Skeletal muscle cell (primary cell): ENCODE measurements at regions not wholly inside any gene's neighbourhood (a gene's known extent, or its start where the extent isn't known, plus 50 kb on each side); places are given as distances from the start of the nearest gene placed in this dataset.
A peak's percentile ranks its signal among the peaks of the same experiment; 100 is the strongest.

Source experiments
- DNase-seq: peaks from one replicate; pipeline ENCODE4 v3.0.0-alpha.2; 2010; ENCODE audit warnings: low read depth
- H3K4me3 ChIP-seq: 2 replicates; pipeline ENCODE4 v1.5.1; 2011; ENCODE audit warnings: low read depth, mild to moderate bottlenecking, control low read depth, low read length, moderate library complexity

GRCh38 chr3:70899816-70900215, 587.4 kb upstream of the MDFIC2 start:
- no peak for DNase-seq
- no peak overlapping the region for H3K4me3 ChIP-seq

DNA sequence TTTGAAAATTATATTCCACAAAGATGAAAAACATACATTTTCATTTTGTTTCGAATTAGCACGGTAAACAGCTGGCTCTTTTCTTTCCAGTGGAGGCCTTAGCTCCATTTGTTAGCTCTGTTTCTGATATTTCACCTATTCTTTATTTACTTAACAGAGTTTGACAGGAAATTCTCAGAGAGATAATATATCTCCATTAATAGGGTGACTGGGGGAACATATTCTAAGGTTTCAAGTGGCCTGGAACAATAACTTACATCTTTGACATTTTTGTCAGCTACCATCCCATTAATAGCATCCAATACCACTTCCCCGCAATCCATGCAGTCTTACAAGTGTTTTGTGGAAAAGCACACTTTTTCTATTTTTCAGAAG, 577.6 kb upstream of the MDFIC2 start:
- DNase-seq: no peak
- H3K4me3 ChIP-seq: no peak overlapping the region

DNA sequence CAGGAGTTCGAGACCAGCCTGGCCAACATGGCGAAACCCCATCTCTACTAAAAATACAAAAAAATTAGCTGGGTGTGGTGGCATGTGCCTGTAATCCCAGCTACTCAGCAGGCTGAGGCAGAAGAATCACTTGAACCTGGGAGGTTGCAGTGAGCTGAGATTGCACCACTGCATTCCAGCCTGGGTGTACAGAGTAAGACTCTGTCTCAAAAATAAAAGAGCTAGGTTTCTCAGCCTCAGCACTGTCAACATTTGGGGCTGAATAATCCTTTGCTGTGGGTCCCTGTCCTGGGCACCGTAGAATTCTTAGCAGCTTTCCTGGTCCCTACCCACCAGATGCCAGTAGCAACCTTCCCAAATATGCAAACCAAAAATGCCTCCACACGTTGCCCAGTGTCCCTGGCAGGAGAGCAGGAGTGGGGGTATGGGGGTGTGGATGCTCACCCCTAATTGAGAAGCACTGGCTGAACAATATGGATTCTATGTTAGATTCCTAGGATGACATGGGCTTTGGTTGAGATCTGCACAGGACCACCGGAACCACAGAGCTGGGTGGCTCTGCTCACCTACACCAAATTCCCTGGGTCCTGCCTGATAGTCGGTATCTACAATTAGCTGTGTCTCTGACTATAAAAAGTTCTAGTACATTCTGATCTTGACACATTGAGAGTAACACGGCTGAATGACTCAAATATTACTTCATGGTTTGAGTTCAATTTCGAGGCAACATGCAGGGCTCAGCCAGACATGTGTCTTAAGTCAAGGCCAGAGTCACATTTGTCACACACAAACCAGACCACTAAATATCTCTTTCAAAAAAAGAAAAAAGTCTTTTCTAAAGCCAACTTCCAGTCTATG, 577.0 kb upstream of the MDFIC2 start:
- DNase-seq: peak; percentile 27
- no peak overlapping the region for H3K4me3 ChIP-seq

GRCh38 chr3:70885636-70886035, 573.2 kb upstream of the MDFIC2 start:
- DNase-seq: no peak
- H3K4me3 ChIP-seq: no peak overlapping the region

GRCh38 chr3:70882104-70882503, 569.7 kb upstream of the MDFIC2 start:
- DNase-seq: no peak
- no peak overlapping the region for H3K4me3 ChIP-seq

- no peak for DNase-seq
- no peak overlapping the region for H3K4me3 ChIP-seq
These were observed 568.0 kb upstream of the MDFIC2 start for GRCh38 chr3:70880421-70880820.

GRCh38 chr3:70876154-70876553, 563.7 kb upstream of the MDFIC2 start:
- H3K4me3 ChIP-seq: no peak overlapping the region
- DNase-seq: no peak

GRCh38 chr3:70874196-70874595, 561.8 kb upstream of the MDFIC2 start:
- no peak overlapping the region for H3K4me3 ChIP-seq
- DNase-seq: no peak

DNA sequence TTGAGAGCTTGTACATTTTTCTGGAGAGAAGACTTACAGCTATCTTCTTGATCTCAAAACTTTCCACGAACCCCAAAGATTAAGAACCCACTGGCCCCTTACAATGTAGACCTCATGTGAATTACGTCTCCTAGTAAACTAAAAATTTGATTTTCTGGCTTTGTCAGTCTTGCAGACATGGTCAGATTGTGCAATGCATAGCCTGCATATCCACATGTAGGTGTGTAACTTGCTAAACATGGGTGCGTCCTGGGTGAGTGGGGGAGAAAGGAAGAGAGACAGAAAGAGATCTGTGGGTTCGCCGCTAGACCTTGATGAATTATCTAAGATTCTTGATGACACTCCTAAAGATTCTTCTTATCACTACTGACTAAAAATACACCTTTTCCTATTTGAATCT, 561.2 kb upstream of the MDFIC2 start:
- DNase-seq: no peak

DNA sequence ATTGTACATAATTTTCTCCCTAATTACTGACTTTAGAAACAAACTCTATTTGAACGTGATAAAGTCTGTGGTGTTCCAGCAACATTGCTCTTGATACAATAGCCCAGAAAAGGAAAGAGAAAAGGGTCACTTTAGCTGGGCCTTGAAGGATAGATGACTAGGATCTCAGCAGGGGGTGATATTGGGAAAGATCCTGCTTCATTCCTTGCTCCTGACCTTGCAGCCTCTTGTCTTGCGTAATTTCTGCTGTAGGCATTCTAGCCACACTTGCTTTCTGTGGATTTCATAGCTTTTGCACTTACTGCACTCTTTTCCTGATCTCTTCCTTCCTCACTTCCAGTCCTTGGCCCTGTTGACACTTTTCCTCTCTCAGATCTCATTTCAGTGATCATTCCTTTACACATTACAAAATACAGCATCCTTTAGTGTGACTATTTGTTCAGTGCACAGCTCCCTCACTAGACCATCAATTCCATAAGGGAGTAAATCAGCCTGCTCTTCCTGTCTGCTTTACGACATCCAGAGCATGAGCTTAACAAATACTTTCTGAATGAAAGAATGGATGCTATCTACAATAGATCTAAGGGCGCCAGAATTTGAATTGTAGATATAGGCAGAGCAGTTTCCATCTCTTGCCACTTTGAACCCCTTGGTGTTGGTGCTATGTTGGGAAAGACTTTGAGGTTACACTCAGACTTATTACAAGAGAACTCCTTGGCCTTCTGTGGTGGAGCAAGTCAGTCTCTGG, 559.6 kb upstream of the MDFIC2 start:
- H3K4me3 ChIP-seq: no peak overlapping the region
- DNase-seq: peak; percentile 97

More for the DNA sequence above, 561.2 kb upstream of the MDFIC2 start:
- H3K4me3 ChIP-seq: no peak overlapping the region

DNA sequence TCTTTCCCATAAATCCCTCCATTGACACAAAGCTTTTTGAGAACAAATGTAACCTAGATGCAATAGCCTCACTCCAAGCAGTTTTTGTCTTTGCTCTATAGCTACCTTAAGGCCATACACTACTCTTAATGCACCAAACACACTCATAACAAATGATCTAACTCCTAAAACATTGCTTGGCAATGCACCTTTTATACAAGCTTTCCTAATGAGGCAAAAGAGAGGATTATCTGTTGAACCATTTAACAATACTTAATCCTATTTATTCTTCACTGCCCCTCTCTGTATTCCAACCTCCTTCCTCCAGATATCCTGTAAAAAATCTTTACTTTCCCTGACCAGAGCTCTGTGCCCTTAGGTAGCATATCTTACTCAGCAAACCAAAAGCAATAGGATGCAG, 558.1 kb upstream of the MDFIC2 start:
- no peak overlapping the region for H3K4me3 ChIP-seq
- DNase-seq: no peak

DNA sequence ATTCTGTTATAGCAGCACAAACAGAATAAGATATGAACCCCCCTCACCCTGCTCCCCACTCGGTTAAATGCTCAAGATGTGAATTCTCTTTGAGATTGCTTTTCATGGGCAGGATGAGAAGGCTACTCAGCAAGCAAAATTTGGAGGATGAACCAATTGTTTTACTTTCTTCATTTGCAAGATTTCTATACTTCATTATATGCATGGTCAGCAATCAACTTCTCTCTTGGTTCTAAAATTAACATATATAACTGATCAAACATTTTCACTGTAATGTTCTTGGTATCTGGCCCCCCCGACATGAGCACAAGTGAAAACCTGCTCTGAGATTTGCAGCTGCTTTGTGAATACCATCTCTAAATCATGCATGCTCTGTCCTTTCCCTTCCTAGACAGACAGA, 556.1 kb upstream of the MDFIC2 start:
- no peak overlapping the region for H3K4me3 ChIP-seq
- no peak for DNase-seq

DNA sequence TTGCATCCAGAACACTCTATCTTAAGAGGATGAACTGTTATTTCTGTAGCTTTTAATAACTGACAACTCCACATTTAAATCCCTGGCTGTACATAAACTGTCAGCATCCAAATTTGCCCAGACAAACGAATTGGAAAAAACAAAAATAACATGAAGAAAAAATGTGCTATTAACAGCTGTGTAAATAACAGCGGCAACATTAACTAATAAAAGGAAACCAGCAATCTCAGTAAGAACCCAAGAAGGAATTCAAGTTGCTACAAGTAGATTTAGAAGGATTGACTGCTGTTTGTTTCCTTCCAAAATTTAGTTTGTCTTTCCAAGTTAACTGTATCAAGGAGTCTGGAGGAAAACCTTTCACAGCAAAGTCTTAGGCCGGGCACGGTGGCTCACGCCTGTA, 550.6 kb upstream of the MDFIC2 start:
- H3K4me3 ChIP-seq: no peak overlapping the region
- no peak for DNase-seq

DNA sequence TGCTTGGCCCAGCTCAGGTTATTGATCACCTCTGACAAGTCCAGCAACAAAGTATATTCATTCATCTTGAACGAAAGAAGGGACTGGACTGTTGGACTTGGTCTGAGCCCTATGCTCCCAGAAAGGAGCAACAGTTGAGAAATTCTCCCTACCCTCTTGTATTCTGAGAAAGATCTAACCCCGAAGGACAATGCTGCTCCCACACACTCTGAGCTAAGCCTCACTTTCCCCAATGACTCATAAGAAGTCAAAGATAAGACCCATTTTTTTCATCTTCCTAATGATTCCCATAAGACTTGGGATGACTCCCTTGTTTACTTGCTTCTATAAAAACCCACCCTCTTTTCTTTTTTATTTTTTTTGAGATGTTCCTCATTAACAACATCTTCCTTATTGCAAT, 549.4 kb upstream of the MDFIC2 start:
- no peak overlapping the region for H3K4me3 ChIP-seq
- DNase-seq: peak; percentile 76

GRCh38 chr3:70861234-70861633, 548.8 kb upstream of the MDFIC2 start:
- DNase-seq: peak; percentile 74
- no peak overlapping the region for H3K4me3 ChIP-seq

- no peak for DNase-seq
- no peak overlapping the region for H3K4me3 ChIP-seq
These were observed 545.5 kb upstream of the MDFIC2 start for GRCh38 chr3:70857916-70858315.

- DNase-seq: peak; percentile 88
- no peak overlapping the region for H3K4me3 ChIP-seq
These were observed 544.1 kb upstream of the MDFIC2 start for GRCh38 chr3:70856414-70857162.

DNA sequence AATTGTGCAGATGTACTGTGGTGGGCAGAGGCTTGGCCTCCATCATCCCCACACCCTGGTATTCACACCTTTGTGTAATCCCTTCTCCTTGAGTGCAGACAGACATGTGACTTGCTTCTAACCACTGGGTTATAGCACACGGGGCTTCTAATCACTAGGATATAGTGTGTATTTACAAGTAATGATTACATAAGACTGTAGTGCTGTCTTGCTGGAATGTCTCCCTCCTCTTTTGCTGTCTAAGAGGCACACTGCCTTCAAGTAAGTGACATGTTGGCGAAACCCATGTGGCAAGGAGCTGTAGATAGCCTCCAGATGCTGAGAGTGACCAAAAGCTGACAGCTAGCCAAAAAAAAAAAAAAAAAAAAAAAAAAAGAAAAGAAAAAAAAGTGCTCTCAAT, 542.7 kb upstream of the MDFIC2 start:
- H3K4me3 ChIP-seq: no peak overlapping the region
- DNase-seq: no peak

- no peak for DNase-seq
- no peak overlapping the region for H3K4me3 ChIP-seq
These were observed 541.7 kb upstream of the MDFIC2 start for GRCh38 chr3:70854108-70854507.
